ENCODE measurements at regions not wholly inside any gene's neighbourhood (a gene's known extent, or its start where the extent isn't known, plus 50 kb on each side); places are given as distances from the start of the nearest gene placed in this dataset.

DNA sequence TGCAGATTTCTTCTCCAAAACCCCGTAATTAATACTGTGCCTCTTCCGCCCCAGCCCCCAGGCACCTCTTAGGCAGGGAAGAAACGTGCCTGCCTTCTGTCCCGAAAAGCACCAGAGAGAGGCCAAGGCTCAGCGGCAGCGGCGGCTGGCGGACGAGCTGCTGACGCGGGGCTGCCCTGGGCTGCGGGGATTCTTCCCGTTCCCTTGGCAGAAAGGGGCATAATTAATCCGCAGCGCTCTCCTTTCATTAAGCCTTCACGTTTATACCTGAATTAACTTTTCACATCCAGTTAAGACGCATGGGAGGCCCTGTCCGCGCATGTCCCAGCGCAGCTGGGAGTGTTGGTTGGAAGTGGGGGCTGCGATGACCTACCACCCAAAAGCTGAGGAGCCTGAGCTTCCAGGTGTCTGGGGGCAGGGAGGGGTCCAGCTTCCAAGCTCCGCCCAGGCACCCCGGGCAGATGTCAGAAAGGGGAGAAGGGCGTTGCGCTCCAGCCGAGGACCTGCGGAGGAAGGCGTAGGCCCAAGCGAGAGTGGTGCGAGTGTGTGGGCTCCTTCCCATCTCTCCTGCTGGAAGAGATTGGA lies 167.4 kb upstream of the LRFN2 start:
- Histone ChIP-seq H4K20me1 (ENCODE audit: insufficient read depth, low read length) (no peaks in the 10 kb centered on the region), H3K4me1 (ENCODE audit: insufficient read depth, low read length, severe bottlenecking) (no peaks in the 10 kb centered on the region), H3K27ac (ENCODE audit: low read depth, low read length, poor library complexity, severe bottlenecking) (no peak overlapping the region), H3K4me2 (ENCODE audit: low read length) (no peak overlapping the region), H2AFZ (ENCODE audit: low read length) (no peak overlapping the region), H3F3A (ENCODE audit: insufficient read depth, low read length) (no peaks in the 10 kb centered on the region), H3K9ac (ENCODE audit: low read length) (no peak overlapping the region), H3K9me2 (ENCODE audit: low read depth, low read length) (no peaks in the 10 kb centered on the region), H3K27me3 (ENCODE audit: insufficient read depth, low read length) (no peaks in the 10 kb centered on the region; the same call in 1 of the 2 replicates), H3K36me3 (ENCODE audit: insufficient read depth, low read length) (no peaks in the 10 kb centered on the region), H3K4me3 (ENCODE audit: low read depth, low read length, poor library complexity, severe bottlenecking) (no peak overlapping the region), H3K79me2 (ENCODE audit: insufficient read depth, low read length) (no peaks in the 10 kb centered on the region), H3K9me3 (ENCODE audit: low read length) (no peaks in the 10 kb centered on the region)
- TF ChIP-seq EZH2 (IDR thresholded peaks at IDR 0.05; ENCODE audit: borderline replicate concordance, low read length) = no peak
- TF ChIP-seq, protein P1, sequence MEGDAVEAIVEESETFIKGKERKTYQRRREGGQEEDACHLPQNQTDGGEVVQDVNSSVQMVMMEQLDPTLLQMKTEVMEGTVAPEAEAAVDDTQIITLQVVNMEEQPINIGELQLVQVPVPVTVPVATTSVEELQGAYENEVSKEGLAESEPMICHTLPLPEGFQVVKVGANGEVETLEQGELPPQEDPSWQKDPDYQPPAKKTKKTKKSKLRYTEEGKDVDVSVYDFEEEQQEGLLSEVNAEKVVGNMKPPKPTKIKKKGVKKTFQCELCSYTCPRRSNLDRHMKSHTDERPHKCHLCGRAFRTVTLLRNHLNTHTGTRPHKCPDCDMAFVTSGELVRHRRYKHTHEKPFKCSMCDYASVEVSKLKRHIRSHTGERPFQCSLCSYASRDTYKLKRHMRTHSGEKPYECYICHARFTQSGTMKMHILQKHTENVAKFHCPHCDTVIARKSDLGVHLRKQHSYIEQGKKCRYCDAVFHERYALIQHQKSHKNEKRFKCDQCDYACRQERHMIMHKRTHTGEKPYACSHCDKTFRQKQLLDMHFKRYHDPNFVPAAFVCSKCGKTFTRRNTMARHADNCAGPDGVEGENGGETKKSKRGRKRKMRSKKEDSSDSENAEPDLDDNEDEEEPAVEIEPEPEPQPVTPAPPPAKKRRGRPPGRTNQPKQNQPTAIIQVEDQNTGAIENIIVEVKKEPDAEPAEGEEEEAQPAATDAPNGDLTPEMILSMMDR (IDR thresholded peaks at IDR 0.05; ENCODE audit: low read length) = no peak

DNA sequence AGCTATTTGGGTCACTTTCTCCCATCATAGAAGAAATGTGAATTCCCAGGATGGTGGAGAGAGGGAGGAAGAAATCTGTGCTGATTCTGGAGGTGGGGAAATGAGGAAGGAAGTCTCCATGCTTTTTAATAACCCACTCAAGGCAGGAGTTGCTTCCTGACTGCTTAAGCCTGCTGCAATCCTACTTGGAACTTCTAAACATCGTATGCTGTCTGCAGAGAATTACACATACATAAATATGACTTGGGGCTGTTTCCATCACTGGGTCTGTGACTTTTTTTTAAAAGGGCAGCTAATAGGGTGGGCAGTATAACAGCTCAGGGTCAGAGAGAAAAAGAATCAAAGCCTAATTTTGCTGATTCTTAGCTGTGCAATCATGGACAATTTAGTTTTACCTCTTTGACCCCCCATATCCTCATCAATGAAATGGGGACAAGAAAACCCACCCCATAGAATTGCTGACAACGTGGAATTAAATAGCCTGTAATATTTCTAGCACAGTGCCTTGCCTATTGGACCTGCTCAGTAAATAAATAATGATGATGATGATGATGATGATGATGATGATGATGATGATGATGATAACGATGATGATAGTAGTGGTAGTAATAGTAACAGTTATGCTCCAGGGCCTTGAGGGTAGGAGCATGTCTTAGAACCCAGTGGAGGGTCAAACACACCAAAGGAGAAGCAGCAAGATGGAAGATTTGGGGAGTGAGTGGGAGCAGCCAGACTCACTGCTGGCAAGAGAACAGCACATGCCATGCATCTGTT lies 166.7 kb upstream of the LRFN2 start:
- no peaks in the 10 kb centered on the region for H3K9me2 ChIP-seq (ENCODE audit: low read depth, low read length)

DNA sequence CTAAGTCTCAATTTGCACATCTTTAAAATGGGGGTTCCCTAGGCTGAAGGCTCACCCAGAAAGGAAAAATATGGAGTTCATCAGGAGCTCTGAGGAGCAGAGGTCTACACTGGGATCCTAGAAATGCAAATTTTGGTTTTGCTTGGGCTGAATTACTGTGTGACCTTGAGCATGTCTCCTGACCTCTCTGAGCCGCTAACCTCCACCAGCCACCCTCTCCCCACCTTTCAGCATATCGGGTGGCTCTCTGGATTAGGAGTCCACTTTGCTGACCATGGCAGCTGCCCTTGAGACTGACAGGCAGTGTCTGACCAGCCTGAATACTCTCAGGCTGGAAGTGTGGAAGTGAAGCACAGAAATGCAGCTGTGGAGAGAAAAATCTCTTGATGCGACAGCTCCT lies 165.9 kb upstream of the LRFN2 start:
- TF ChIP-seq, protein P1 (IDR thresholded peaks at IDR 0.05; ENCODE audit: low read length) = no peak
- TF ChIP-seq EZH2 (IDR thresholded peaks at IDR 0.05; ENCODE audit: borderline replicate concordance, low read length) = no peak

More for the DNA sequence above, 166.7 kb upstream of the LRFN2 start:
- no peak overlapping the region for H3K9ac ChIP-seq (ENCODE audit: low read length)
- no peak overlapping the region for H3K4me3 ChIP-seq (ENCODE audit: low read depth, low read length, poor library complexity, severe bottlenecking)
- H3K27me3 ChIP-seq (ENCODE audit: insufficient read depth, low read length) = no peaks in the 10 kb centered on the region; the same call in 1 of the 2 replicates
- H2AFZ ChIP-seq (ENCODE audit: low read length) = no peak overlapping the region
- H3K79me2 ChIP-seq (ENCODE audit: insufficient read depth, low read length) = no peaks in the 10 kb centered on the region
- no peaks in the 10 kb centered on the region for H3K36me3 ChIP-seq (ENCODE audit: insufficient read depth, low read length)
- H3F3A ChIP-seq (ENCODE audit: insufficient read depth, low read length) = no peaks in the 10 kb centered on the region
- TF ChIP-seq, protein P1 (IDR thresholded peaks at IDR 0.05; ENCODE audit: low read length) = no peak
- TF ChIP-seq EZH2 (IDR thresholded peaks at IDR 0.05; ENCODE audit: borderline replicate concordance, low read length) = no peak
- no peak overlapping the region for H3K4me2 ChIP-seq (ENCODE audit: low read length)
- H3K4me1 ChIP-seq (ENCODE audit: insufficient read depth, low read length, severe bottlenecking) = no peaks in the 10 kb centered on the region
- H4K20me1 ChIP-seq (ENCODE audit: insufficient read depth, low read length) = no peaks in the 10 kb centered on the region
- no peaks in the 10 kb centered on the region for H3K9me3 ChIP-seq (ENCODE audit: low read length)
- H3K27ac ChIP-seq (ENCODE audit: low read depth, low read length, poor library complexity, severe bottlenecking) = no peak overlapping the region

More for the DNA sequence above, 165.9 kb upstream of the LRFN2 start:
- no peak overlapping the region for H3K9ac ChIP-seq (ENCODE audit: low read length)
- H3K27me3 ChIP-seq (ENCODE audit: insufficient read depth, low read length) = no peaks in the 10 kb centered on the region; the same call in 1 of the 2 replicates
- H3K79me2 ChIP-seq (ENCODE audit: insufficient read depth, low read length) = no peaks in the 10 kb centered on the region
- no peak overlapping the region for H3K27ac ChIP-seq (ENCODE audit: low read depth, low read length, poor library complexity, severe bottlenecking)
- H3K4me3 ChIP-seq (ENCODE audit: low read depth, low read length, poor library complexity, severe bottlenecking) = no peak overlapping the region
- no peaks in the 10 kb centered on the region for H3K9me2 ChIP-seq (ENCODE audit: low read depth, low read length)
- H4K20me1 ChIP-seq (ENCODE audit: insufficient read depth, low read length) = no peaks in the 10 kb centered on the region
- H3K4me2 ChIP-seq (ENCODE audit: low read length) = no peak overlapping the region
- no peaks in the 10 kb centered on the region for H3K4me1 ChIP-seq (ENCODE audit: insufficient read depth, low read length, severe bottlenecking)
- no peaks in the 10 kb centered on the region for H3K9me3 ChIP-seq (ENCODE audit: low read length)
- no peaks in the 10 kb centered on the region for H3F3A ChIP-seq (ENCODE audit: insufficient read depth, low read length)
- no peaks in the 10 kb centered on the region for H3K36me3 ChIP-seq (ENCODE audit: insufficient read depth, low read length)
- H2AFZ ChIP-seq (ENCODE audit: low read length) = no peak overlapping the region
